Upper lobe of left lung (tissue), 6 donors: ENCODE measurements at regions not wholly inside any gene's neighbourhood (a gene's known extent, or its start where the extent isn't known, plus 50 kb on each side); places are given as distances from the start of the nearest gene placed in this dataset.

Source experiments
- ATAC-seq, 2 donors: fragments of 200-7000 bp; cut with Tn5 transposase; one replicate each; pipeline ENCODE4 v1.9.1; 2022; ENCODE audit warnings: mild to moderate bottlenecking in 2 of 2, moderate library complexity in 2 of 2; ENCODE audit not compliant: low FRiP score in 2 of 2
- DNase-seq, 2 donors: peaks; one replicate each; pipeline ENCODE4 v3.0.0-alpha.2; 2019 to 2020
- H3K27ac ChIP-seq, 4 donors: fragments of 200-600 bp; sonication (generic); one replicate each; pipeline ENCODE4 v1.5.1; 2016 to 2019
- H3K27me3 ChIP-seq, 4 donors: fragments of 200-600 bp; sonication (generic); one replicate each; pipeline ENCODE4 v1.5.1; 2017 to 2019
- H3K36me3 ChIP-seq, 4 donors: fragments of 200-600 bp; sonication (generic); one replicate each; pipeline ENCODE4 v1.5.1; 2016 to 2019
- H3K4me1 ChIP-seq, 4 donors: fragments of 200-600 bp; sonication (generic); one replicate each; pipeline ENCODE4 v1.5.1; 2018 to 2019
- H3K4me3 ChIP-seq, 4 donors: fragments of 200-600 bp; sonication (generic); one replicate each; pipeline ENCODE4 v1.5.1; 2017 to 2019; ENCODE audit warnings: mild to moderate bottlenecking in 2 of 4, moderate library complexity in 1 of 4
- H3K9me3 ChIP-seq, 4 donors: fragments of 200-600 bp; sonication (generic); one replicate each; pipeline ENCODE4 v1.5.1; 2018 to 2019
- CTCF ChIP-seq, 6 experiments: fragments of 450-650 bp in 4 of 6; fragments of 200-600 bp in 2 of 6; sonication (generic) in 2 of 6; IDR thresholded peaks; one replicate each; pipeline ENCODE4 v1.5.1; 2016 to 2019; ENCODE audit warnings: antibody characterized with exemption in 6 of 6
- EP300 ChIP-seq, 4 donors: sonication (generic); formaldehyde crosslinking; IDR thresholded peaks; one replicate each; pipeline ENCODE4 v1.5.1; 2017; ENCODE audit warnings: antibody characterized with exemption in 4 of 4, control low read depth in 2 of 4
- POLR2A ChIP-seq, 4 donors: fragments of 450-650 bp; IDR thresholded peaks; one replicate each; pipeline ENCODE4 v1.5.1; 2016 to 2017; ENCODE audit warnings: antibody characterized with exemption in 4 of 4, mild to moderate bottlenecking in 2 of 4
- POLR2AphosphoS5 ChIP-seq, 2 donors: sonication (generic); formaldehyde crosslinking; IDR thresholded peaks; one replicate each; pipeline ENCODE4 v1.5.1; 2017; ENCODE audit warnings: antibody characterized with exemption in 2 of 2
- WGBS, 2 donors: methylation state at CpG; one replicate each; pipeline ENCODE4 v1.1.5; 2017 to 2018; 5-methylcytosine and 5-hydroxymethylcytosine counted together
- donor health status: DM: no; HTN: no; CAD: no; lungs with moderate emphysema.
- donor health status: DM: no; HTN: yes; CAD: no; lungs with severe emphysema.

GRCh38 chr3:144569651-144570050 lies 598.0 kb downstream of the DIPK2A start:
- ATAC-seq (no peak), DNase-seq (no peak)
- Histone ChIP-seq H3K27me3 (no peaks in the 10 kb centered on the region), H3K36me3 (no peaks in the 10 kb centered on the region), H3K27ac (no peak overlapping the region), H3K4me3 (no peak overlapping the region), H3K4me1 (no peaks in the 10 kb centered on the region), H3K9me3 (no peaks in the 10 kb centered on the region)
- WGBS, 2 donors = 63 to 86% methylated on average over 1 of the region's 1 CpG
- no peak for TF ChIP-seq POLR2AphosphoS5 (IDR thresholded peaks at IDR 0.05)
- no peak for TF ChIP-seq CTCF (IDR thresholded peaks at IDR 0.05)
- TF ChIP-seq EP300 (IDR thresholded peaks at IDR 0.05) = no peak
- TF ChIP-seq POLR2A (IDR thresholded peaks at IDR 0.05) = no peak

DNA sequence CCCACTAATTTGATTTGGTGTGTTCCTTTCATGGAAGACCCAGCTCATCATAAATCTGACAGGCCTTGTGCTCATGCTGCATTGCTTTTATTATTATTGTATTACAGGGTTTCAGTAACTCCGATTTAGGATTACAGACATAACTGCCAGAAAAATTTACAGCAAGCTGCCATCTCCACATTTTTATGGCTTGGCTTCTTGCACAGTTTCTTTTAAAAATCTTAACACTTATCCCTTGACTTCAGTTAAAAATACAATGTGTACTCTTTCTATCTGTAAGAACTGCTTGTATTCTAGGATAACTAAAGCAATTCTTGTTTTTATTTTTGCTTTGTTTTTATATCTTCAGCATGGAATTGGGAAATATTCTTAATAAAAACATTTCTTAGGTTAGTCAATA lies 612.2 kb downstream of the DIPK2A start:
- 84 to 87% methylated on average over 1 of the region's 1 CpG for WGBS, 2 donors
- DNase-seq = no peak

GRCh38 chr3:144585408-144585807 lies 613.8 kb downstream of the DIPK2A start:
- no peaks in the 10 kb centered on the region for H3K27me3 ChIP-seq
- H3K9me3 ChIP-seq = no peaks in the 10 kb centered on the region
- WGBS, 2 donors = 92 to 93% methylated on average over 2 of the region's 2 CpGs
- H3K27ac ChIP-seq = no peak overlapping the region
- no peaks in the 10 kb centered on the region for H3K36me3 ChIP-seq
- DNase-seq (no peak), ATAC-seq (no peak)
- no peaks in the 10 kb centered on the region for H3K4me1 ChIP-seq
- TF ChIP-seq POLR2AphosphoS5 (IDR thresholded peaks at IDR 0.05) (no peak), CTCF (IDR thresholded peaks at IDR 0.05) (no peak), EP300 (IDR thresholded peaks at IDR 0.05) (no peak), POLR2A (IDR thresholded peaks at IDR 0.05) (no peak)
- no peak overlapping the region for H3K4me3 ChIP-seq

More for the DNA sequence above, 612.2 kb downstream of the DIPK2A start:
- TF ChIP-seq CTCF (IDR thresholded peaks at IDR 0.05) (no peak), EP300 (IDR thresholded peaks at IDR 0.05) (no peak), POLR2AphosphoS5 (IDR thresholded peaks at IDR 0.05) (no peak), POLR2A (IDR thresholded peaks at IDR 0.05) (no peak)
- no peak overlapping the region for H3K4me3 ChIP-seq
- H3K9me3 ChIP-seq = no peaks in the 10 kb centered on the region
- H3K36me3 ChIP-seq = no peaks in the 10 kb centered on the region
- no peaks in the 10 kb centered on the region for H3K27me3 ChIP-seq
- no peak overlapping the region for H3K27ac ChIP-seq
- no peaks in the 10 kb centered on the region for H3K4me1 ChIP-seq
- ATAC-seq = no peak

DNA sequence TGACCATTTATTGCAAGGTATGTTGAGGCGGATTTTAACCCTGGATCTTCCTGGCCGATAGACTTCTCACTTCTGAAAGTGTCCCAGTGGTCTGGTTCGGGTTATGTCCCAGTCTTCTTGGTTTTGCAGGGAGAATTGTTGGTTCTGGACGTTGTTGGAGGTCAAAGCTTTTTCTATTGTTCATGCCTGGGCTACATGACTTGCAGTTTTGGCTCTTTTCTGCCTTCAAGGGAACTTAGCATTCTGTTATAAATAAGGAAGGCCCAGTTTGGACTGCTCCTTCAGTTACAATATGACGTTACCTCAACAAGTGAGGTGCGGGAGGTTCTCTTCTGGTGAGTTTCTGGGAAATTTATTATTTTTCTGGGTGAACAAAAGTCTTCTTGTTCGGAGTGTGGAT lies 614.3 kb downstream of the DIPK2A start:
- TF ChIP-seq EP300 (IDR thresholded peaks at IDR 0.05) = no peak
- no peak for TF ChIP-seq CTCF (IDR thresholded peaks at IDR 0.05)
- no peak for TF ChIP-seq POLR2AphosphoS5 (IDR thresholded peaks at IDR 0.05)
- TF ChIP-seq POLR2A (IDR thresholded peaks at IDR 0.05) = no peak
- WGBS, 2 donors = 81 to 86% methylated on average over 7 of the region's 7 CpGs
- no peak overlapping the region for H3K27ac ChIP-seq
- no peaks in the 10 kb centered on the region for H3K36me3 ChIP-seq
- H3K4me1 ChIP-seq = no peaks in the 10 kb centered on the region
- no peak for ATAC-seq
- H3K4me3 ChIP-seq = no peak overlapping the region
- H3K27me3 ChIP-seq = no peaks in the 10 kb centered on the region
- DNase-seq = no peak
- H3K9me3 ChIP-seq = no peaks in the 10 kb centered on the region

DNA sequence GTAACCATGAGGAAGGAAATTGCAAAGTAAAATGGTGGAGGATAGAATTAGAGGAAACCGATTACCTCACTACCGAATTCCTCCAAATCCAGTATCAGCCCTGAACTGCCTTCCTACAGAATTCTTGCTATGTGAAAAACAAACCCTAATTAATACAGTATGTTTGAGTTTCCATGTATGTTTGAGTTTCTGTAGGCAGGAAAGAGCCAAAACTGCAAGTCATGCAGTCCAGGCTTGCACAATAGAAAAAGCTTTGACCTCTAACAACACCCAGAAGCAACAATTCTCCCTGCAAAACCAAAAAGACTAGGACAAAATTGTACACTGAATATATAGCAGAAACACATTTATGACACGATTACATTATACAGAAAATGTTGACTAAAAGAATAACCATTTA lies 614.8 kb downstream of the DIPK2A start:
- Histone ChIP-seq H3K4me1 (no peaks in the 10 kb centered on the region), H3K36me3 (no peaks in the 10 kb centered on the region), H3K9me3 (no peaks in the 10 kb centered on the region), H3K27me3 (no peaks in the 10 kb centered on the region), H3K27ac (no peak overlapping the region), H3K4me3 (no peak overlapping the region)
- DNase-seq (no peak), ATAC-seq (no peak)
- whole genome bisulfite sequencing, 2 donors = 78 to 83% methylated on average over 3 of the region's 3 CpGs
- TF ChIP-seq CTCF (IDR thresholded peaks at IDR 0.05) (no peak), POLR2AphosphoS5 (IDR thresholded peaks at IDR 0.05) (no peak), EP300 (IDR thresholded peaks at IDR 0.05) (no peak), POLR2A (IDR thresholded peaks at IDR 0.05) (no peak)
